Smooth muscle cell (in vitro differentiated cells): ENCODE measurements at regions not wholly inside any gene's neighbourhood (a gene's known extent, or its start where the extent isn't known, plus 50 kb on each side); places are given as distances from the start of the nearest gene placed in this dataset.

Source experiments
- DNase-seq: peaks from one replicate; lab custom pipeline; 2025; ENCODE audit not compliant: unreplicated experiment; lab: John Stamatoyannopoulos, UW
- H2AFZ ChIP-seq: fragments of 200-600 bp; sonication (generic); 2 replicates; pipeline ENCODE4 v1.6.0; 2016; ENCODE audit warnings: antibody characterized with exemption, low read depth, mild to moderate bottlenecking
- H3F3A ChIP-seq: fragments of 200-600 bp; sonication (generic); 2 replicates; pipeline ENCODE4 v1.6.0; 2017; ENCODE audit warnings: antibody characterized with exemption, low read depth
- H3K27ac ChIP-seq: fragments of 200-600 bp; sonication (generic); 2 replicates; pipeline ENCODE4 v1.5.1; 2016; ENCODE audit warnings: low read depth, mild to moderate bottlenecking
- H3K27me3 ChIP-seq: fragments of 200-600 bp; sonication (generic); 2 replicates; pipeline ENCODE4 v1.6.1; 2016; ENCODE audit warnings: low read depth, mild to moderate bottlenecking
- H3K36me3 ChIP-seq: fragments of 200-600 bp; sonication (generic); 2 replicates; pipeline ENCODE4 v1.5.1; 2016; ENCODE audit warnings: low read depth
- H3K4me1 ChIP-seq: fragments of 200-600 bp; sonication (generic); 2 replicates; pipeline ENCODE4 v1.5.1; 2016; ENCODE audit warnings: low read depth
- H3K4me2 ChIP-seq: fragments of 200-600 bp; sonication (generic); 2 replicates; pipeline ENCODE4 v1.6.0; 2016; ENCODE audit warnings: mild to moderate bottlenecking
- H3K4me3 ChIP-seq: fragments of 200-600 bp; sonication (generic); 2 replicates; pipeline ENCODE4 v1.5.1; 2016; ENCODE audit warnings: mild to moderate bottlenecking
- H3K79me2 ChIP-seq: fragments of 200-600 bp; sonication (generic); 2 replicates; pipeline ENCODE4 v1.6.0; 2016; ENCODE audit warnings: low read depth, mild to moderate bottlenecking
- H3K9ac ChIP-seq: fragments of 200-600 bp; sonication (generic); 2 replicates; pipeline ENCODE4 v1.6.0; 2016; ENCODE audit warnings: low read depth
- H3K9me3 ChIP-seq: fragments of 200-600 bp; sonication (generic); replicated peaks from 2 replicates; pipeline ENCODE4 v1.5.1; 2016; ENCODE audit warnings: low read depth
- H4K20me1 ChIP-seq: fragments of 200-600 bp; sonication (generic); 2 replicates; pipeline ENCODE4 v1.6.0; 2016; ENCODE audit warnings: low read depth
- CTCF ChIP-seq: fragments of 200-600 bp; sonication (generic); IDR thresholded peaks from 2 replicates; pipeline ENCODE4 v1.5.1; 2017; ENCODE audit warnings: borderline replicate concordance, mild to moderate bottlenecking, antibody characterized with exemption; ENCODE audit not compliant: insufficient read depth, poor library complexity, severe bottlenecking
- WGBS: methylation state at CpG from one replicate; pipeline ENCODE4 v1.1.7; 2016; ENCODE audit warnings: low lambda C conversion rate; 5-methylcytosine and 5-hydroxymethylcytosine counted together

DNA sequence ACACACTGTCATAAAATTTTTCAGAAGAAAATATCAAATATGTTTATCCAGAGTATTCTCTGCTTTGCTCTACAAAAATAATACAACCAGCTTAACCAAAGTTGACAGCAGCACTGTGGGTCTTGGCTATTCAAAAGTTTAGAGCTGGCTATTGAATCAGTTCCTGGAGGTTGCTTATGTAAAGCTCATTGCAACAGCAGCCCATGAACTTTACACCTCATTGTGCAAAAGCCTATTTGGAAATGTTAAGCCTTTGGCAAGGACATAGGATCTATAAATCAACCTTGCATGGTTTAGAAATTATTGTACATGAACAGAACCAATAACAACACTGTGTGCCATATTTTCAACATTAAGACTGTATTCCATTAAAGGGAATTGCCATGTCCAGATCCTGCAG, 714.9 kb downstream of the ADGRL2 start:
- no peak overlapping the region for H3K9ac ChIP-seq
- TF ChIP-seq CTCF, result no peak
- H3K4me2 ChIP-seq, result no peak overlapping the region
- H3K4me1 ChIP-seq, result no peaks in the 10 kb centered on the region
- no peak overlapping the region for H3K27ac ChIP-seq
- no peaks in the 10 kb centered on the region for H3K79me2 ChIP-seq
- DNase-seq, result no peak
- no peak overlapping the region for H2AFZ ChIP-seq
- no peaks in the 10 kb centered on the region for H3F3A ChIP-seq
- no peaks in the 10 kb centered on the region for H3K27me3 ChIP-seq
- no peak overlapping the region for H3K4me3 ChIP-seq
- H3K36me3 ChIP-seq, result no peaks in the 10 kb centered on the region
- H4K20me1 ChIP-seq, result no peaks in the 10 kb centered on the region
- H3K9me3 ChIP-seq, result no peaks in the 10 kb centered on the region

GRCh38 chr1:82511441-82511840, 710.7 kb downstream of the ADGRL2 start:
- Histone ChIP-seq H3K79me2 (no peaks in the 10 kb centered on the region), H3K36me3 (no peaks in the 10 kb centered on the region), H3K27me3 (no peaks in the 10 kb centered on the region), H2AFZ (no peak overlapping the region), H3K27ac (no peak overlapping the region), H3K9me3 (no peaks in the 10 kb centered on the region), H3K4me2 (no peak overlapping the region), H4K20me1 (no peaks in the 10 kb centered on the region), H3F3A (no peaks in the 10 kb centered on the region), H3K4me3 (no peak overlapping the region), H3K9ac (no peak overlapping the region), H3K4me1 (no peaks in the 10 kb centered on the region)
- TF ChIP-seq CTCF, result no peak
- DNase-seq, result no peak

GRCh38 chr1:82510431-82510830, 709.7 kb downstream of the ADGRL2 start:
- no peak for TF ChIP-seq CTCF
- no peaks in the 10 kb centered on the region for H3K27me3 ChIP-seq
- H3K36me3 ChIP-seq, result no peaks in the 10 kb centered on the region
- H4K20me1 ChIP-seq, result no peaks in the 10 kb centered on the region
- H3K4me3 ChIP-seq, result no peak overlapping the region
- DNase-seq, result no peak
- H2AFZ ChIP-seq, result no peak overlapping the region
- no peaks in the 10 kb centered on the region for H3K9me3 ChIP-seq
- no peak overlapping the region for H3K9ac ChIP-seq
- no peak overlapping the region for H3K4me2 ChIP-seq
- no peaks in the 10 kb centered on the region for H3F3A ChIP-seq
- no peaks in the 10 kb centered on the region for H3K4me1 ChIP-seq
- WGBS, result 85% methylated on average over 2 of the region's 2 CpGs
- H3K27ac ChIP-seq, result no peak overlapping the region
- H3K79me2 ChIP-seq, result no peaks in the 10 kb centered on the region

GRCh38 chr1:82507011-82507410, 706.3 kb downstream of the ADGRL2 start:
- no peak for TF ChIP-seq CTCF

More at GRCh38 chr1:82507011-82507410, 706.3 kb downstream of the ADGRL2 start:
- Histone ChIP-seq H3F3A (no peaks in the 10 kb centered on the region), H3K4me3 (no peak overlapping the region), H3K36me3 (no peaks in the 10 kb centered on the region), H3K27me3 (no peaks in the 10 kb centered on the region), H3K9ac (no peak overlapping the region), H3K4me1 (no peaks in the 10 kb centered on the region), H4K20me1 (no peaks in the 10 kb centered on the region), H2AFZ (no peak overlapping the region), H3K4me2 (no peak overlapping the region), H3K79me2 (no peaks in the 10 kb centered on the region), H3K27ac (no peak overlapping the region), H3K9me3 (no peaks in the 10 kb centered on the region)
- no peak for DNase-seq
- WGBS, result 83% methylated on average over 1 of the region's 1 CpG
